Hematopoietic multipotent progenitor cell treated with erythropoietin and hydrocortisone succinate and interleukin-3 and kit ligand, for 15 days (in vitro differentiated cells): ENCODE measurements at regions not wholly inside any gene's neighbourhood (a gene's known extent, or its start where the extent isn't known, plus 50 kb on each side); places are given as distances from the start of the nearest gene placed in this dataset.

Experiments
- DNase-seq: peaks from one replicate; pipeline ENCODE4 v3.0.0-alpha.2; 2015; ENCODE audit warnings: low spot score

GRCh38 chr4:140213116-140213515, 59.1 kb upstream of the MAML3 start:
- DNase-seq: no peak

DNA sequence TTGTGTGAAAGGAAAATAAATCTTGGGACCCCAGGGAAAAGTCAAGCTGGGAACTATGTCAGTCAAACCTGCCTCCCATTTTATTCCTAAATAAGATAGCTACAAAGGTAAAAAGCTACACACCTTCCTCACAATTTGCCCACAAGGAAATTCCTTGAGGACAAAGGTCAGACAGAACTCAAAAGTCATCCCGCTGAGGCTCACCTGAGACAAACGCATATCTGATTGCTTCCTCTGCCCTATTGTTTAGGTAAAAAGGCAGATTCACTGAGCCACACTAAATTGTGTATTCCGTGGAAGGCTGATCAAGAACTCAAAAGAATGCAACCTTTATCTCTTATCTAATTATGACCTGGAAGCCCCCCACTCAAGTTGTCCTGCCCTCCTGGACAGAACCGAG, 58.7 kb upstream of the MAML3 start:
- DNase-seq: no peak

GRCh38 chr4:140212194-140212593, 58.2 kb upstream of the MAML3 start:
- no peak for DNase-seq

DNA sequence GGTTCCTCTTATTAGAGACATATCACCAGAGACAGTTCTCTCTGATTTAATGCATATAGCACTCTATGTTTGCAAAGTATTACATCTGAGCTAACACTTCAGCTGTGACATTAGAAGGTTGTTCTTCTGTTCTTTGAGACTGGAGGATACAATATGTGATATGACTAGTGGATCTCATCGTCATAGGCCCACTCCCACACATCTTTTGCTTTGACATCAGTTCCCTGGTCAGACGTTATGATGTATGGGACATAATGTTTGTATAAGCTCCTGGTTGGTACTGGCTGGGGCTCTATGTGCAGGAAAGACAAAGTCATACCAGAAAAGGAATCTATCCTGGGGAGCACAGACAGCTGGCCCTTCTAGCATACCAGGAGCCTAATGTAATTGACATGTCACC, 57.7 kb upstream of the MAML3 start:
- DNase-seq: no peak

GRCh38 chr4:140211161-140211560, 57.2 kb upstream of the MAML3 start:
- no peak for DNase-seq

DNA sequence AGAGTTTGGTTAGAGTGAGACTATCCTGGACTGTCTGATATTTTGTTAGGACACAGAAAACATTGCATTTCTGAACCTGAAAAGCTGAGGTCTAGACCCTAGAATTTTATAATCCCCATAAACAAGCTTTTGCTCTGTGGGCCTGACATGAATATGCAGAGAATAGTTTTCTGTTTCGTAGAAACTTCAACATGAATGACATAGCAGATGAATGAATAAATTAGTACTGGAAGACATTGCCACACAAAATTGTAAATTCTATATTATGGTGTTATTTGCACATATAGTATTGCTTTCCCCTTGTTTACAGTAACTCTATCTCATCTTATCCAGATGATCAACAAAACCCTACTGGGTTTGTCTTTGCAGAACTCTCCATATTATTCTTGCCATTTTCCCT, 54.9 kb upstream of the MAML3 start:
- no peak for DNase-seq
